Activated CD8-positive, alpha-beta memory T cell treated with anti-CD3 and anti-CD28 coated beads for 1 hour (primary cell): ENCODE measurements at regions not wholly inside any gene's neighbourhood (a gene's known extent, or its start where the extent isn't known, plus 50 kb on each side); places are given as distances from the start of the nearest gene placed in this dataset.

Experiments used
- DNase-seq, 2 donors: peaks; one replicate each; pipeline ENCODE4 v3.0.0-alpha.2; 2020; ENCODE audit warnings: low read depth in 1 of 2; ENCODE audit errors: extremely low read depth in 1 of 2

DNA sequence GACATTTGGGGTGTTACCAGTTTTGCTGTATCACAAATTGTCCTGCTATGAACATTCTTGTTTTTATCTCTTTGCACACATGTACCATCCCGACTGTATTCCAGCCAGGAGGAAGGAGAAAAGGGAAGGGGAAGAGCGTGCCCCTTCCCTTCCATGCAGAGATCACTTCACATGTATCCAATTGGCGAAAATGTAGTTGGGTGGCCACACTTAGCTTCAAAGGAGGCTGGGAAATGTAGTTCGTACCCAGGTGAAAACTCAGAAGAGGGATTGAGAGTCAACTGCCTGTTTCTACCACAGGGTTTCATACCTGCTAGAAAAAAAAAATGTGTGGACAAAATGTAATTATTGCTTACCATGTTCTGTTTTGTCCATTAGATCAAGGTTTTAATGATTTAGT, 189.1 kb upstream of the PELI2 start:
- DNase-seq = no peak

DNA sequence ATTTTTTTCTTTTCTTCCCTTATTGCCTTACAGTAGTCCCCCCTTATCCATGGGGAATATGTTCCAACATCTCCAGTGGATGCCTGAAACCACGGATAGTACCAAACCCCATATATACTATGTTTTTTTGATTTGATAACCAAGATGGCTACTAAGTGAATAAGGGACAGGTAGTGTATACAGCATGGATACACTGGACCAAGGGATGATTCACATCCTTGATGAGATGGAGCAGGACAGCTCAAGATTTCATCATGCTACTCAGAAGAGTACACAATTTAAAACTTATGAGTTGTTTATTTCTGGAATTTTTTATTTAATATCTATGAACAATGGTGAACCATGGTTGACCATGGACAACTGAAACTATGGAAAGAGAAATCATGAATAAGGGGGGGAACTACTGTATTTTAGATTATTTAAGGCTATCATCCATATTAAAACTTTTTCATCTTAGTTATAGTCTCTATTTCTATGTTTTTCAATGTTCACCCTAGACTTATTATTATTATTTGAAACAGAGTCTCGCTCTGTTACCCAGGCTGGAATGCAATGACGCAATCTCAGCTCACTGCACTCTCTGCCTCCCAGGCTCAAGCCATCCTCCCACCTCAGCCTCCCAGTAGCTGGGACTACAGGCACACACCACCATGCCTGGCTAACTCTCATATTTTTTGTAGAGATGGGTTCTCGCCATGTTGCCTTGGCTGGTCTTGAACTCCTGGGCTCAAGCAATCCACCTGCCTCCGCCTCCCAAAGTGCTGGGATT, 188.0 kb upstream of the PELI2 start:
- no peak for DNase-seq

DNA sequence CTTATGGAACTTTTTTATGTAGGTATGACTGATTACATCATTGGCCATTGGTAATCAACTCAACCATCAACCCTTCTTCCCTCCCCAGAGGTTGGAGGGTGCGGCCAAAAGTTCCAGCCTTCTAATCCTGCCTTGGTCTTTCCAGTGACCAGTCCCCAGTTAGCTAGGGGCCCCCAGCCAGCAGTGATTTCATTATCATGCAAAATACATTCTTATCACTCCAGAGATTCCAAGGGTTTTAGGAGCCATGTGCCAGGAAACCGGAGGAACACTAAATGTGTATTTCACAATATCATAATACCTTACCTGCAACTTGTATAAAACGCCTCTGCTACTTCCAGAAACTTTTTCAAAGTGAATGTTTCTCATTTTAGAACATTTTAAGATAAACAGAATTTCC, 181.5 kb upstream of the PELI2 start:
- no peak for DNase-seq

DNA sequence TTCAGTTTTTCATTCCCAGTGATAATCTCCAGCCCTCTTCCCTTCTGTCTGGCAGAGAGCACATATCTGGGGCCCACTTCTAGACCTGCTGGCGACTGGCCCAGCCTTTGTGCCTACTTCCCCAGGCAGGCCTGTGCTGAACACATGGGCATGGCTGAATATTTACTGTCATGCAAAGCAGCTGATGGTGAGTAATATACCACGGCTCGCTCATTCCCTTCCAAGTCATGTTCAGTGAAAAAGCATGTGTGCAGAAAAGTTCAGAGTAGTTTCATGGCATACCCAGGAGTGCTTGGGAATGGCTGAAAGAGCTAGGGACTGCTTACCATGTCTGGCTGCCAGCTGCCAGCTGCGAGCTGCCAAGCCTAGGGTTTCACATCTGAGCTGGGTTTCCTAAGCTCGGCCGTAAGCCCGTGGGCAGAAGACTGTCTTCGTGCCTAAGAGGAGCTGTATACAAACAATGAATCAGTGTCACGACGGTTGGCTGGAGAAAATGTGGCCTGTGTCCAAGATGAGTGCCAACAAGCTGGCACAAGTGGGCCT, 179.9 kb upstream of the PELI2 start:
- DNase-seq = no peak

GRCh38 chr14:55942076-55942654, 176.0 kb upstream of the PELI2 start:
- DNase-seq = no peak

- DNase-seq = no peak
Observed at GRCh38 chr14:55942826-55943225, 175.4 kb upstream of the PELI2 start.

DNA sequence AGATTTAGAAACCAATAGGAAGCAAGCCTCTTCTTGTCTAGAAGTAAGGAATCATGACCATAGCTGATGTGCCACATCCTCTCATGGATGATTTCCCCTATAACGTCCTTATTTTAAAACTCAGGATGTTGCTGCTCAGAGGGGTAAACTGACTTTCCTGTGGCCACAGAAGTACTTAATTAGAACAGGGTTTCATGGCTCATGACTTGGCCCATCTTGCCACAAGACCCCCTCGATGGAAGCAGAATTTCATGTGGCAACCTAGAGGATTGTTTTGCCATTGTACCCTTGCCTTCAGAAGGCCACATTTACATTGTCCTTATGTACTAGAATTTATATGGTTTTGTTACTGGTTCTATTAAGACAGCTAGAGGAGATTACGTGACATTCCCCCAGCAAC, 173.5 kb upstream of the PELI2 start:
- no peak for DNase-seq

DNA sequence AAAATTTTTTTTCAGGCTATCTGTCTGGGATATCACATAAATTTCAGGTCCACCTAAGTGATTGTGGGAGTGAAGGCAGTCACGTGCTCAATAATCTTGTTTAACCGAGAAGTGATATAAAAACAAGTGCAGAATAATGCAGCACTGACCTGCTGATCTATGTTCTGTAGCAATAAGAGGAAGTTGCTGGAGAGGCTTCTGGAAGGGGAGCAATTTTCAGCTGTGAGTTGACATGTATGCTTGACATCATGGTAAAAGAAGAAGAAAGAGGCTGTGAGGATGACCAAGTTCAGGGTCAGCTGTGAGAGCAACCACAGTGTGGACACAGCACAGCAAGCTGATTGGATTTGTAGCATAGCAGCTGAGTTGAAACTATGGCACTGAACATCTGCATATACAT, 172.0 kb upstream of the PELI2 start:
- no peak for DNase-seq

GRCh38 chr14:55948399-55948798, 169.8 kb upstream of the PELI2 start:
- no peak for DNase-seq

- no peak for DNase-seq
Observed at GRCh38 chr14:55949708-55950107, 168.5 kb upstream of the PELI2 start.

GRCh38 chr14:55950135-55950534, 168.1 kb upstream of the PELI2 start:
- no peak for DNase-seq

- no peak for DNase-seq
Observed at GRCh38 chr14:55951341-55952206, 166.6 kb upstream of the PELI2 start.

GRCh38 chr14:55954108-55954507, 164.1 kb upstream of the PELI2 start:
- no peak for DNase-seq

DNA sequence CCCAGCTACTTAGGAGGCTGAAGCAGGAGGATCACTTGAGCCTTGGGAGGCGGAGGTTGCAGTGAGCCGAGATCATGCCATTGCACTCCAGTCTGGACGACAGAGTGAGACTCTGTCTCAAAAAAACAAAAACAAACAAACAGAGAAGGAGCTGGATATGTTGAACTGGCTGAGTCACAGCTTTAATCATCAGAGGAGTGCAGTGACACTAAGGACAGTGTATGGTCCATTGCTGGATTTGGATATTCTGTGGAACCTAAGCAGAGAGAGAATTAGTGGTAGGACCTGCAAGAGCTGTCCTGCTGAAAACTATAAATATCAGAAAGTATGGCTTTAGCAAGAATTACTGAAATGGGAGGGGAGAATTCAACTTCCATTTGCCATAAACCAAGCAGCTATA, 163.0 kb upstream of the PELI2 start:
- no peak for DNase-seq

- DNase-seq = no peak
Observed at GRCh38 chr14:55957950-55958349, 160.3 kb upstream of the PELI2 start.

- no peak for DNase-seq
Observed at GRCh38 chr14:55963295-55963694, 154.9 kb upstream of the PELI2 start.

GRCh38 chr14:55964091-55964490, 154.1 kb upstream of the PELI2 start:
- no peak for DNase-seq

- DNase-seq = no peak
Observed at GRCh38 chr14:55964821-55965220, 153.4 kb upstream of the PELI2 start.

- no peak for DNase-seq
Observed at GRCh38 chr14:55965851-55966250, 152.4 kb upstream of the PELI2 start.

DNA sequence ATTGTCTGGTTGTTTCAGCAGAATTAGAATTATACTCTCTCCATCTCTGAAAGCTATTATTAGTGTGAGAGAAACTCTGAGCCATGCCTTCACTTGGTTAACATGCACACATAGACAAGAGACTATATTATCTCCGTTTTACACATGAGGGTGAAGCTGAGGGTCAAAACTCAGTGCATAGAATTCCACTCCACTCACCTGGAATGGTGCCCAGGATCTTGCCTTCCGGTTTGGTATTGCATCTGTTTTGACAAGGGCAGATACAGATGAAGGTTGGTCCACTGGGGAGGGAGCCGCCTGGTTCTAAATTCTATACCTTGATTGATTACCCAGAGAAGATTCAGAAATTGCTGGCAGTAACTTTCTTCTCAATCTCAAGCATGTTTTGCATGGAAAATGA, 149.5 kb upstream of the PELI2 start:
- DNase-seq = no peak

DNA sequence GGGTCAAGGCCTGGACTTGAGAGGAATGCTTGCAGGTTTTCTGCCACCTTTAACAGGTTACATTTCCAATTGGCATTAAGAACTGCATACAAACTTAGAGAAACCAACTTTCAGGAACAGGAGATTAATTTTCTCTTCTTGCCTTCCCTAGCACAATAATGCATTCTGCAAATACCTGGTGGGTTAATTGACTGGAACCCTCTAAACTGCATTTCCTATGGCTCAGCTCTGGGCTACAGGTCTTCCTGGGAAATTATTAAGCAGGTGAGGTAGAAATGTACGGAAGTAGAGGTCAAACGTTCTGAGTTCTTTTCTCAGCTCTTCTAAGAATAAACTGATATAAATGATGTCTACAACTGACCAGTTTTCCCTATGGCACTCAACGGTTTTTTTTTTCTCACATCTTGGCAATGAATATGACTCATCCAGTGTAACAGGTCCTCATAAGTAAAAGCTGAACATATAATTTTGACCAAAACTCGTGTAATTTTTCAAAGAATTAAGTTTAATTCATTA, 144.9 kb upstream of the PELI2 start:
- no peak for DNase-seq
